Neural cell (in vitro differentiated cells): ENCODE measurements at regions not wholly inside any gene's neighbourhood (a gene's known extent, or its start where the extent isn't known, plus 50 kb on each side); places are given as distances from the start of the nearest gene placed in this dataset.

Experiments used
- H2AFZ ChIP-seq: fragments of 200-600, 300-800 bp; sonication (generic), shearing (Covaris generic); 2 replicates; pipeline ENCODE4 v1.6.0; 2014; ENCODE audit warnings: low read depth, mild to moderate bottlenecking, antibody characterized with exemption, low read length, moderate library complexity
- H3F3A ChIP-seq: fragments of 200-600 bp; shearing (Covaris generic); 2 replicates; pipeline ENCODE4 v1.6.1; 2016; ENCODE audit warnings: mild to moderate bottlenecking, moderate library complexity, mixed read lengths, antibody characterized with exemption, low read length; ENCODE audit not compliant: insufficient read depth, poor library complexity, severe bottlenecking
- H3K27ac ChIP-seq: fragments of 200-600, 300-800 bp; sonication (generic), shearing (Covaris generic); 2 replicates; pipeline ENCODE4 v1.5.1; 2014; ENCODE audit warnings: mild to moderate bottlenecking, low read length, moderate library complexity
- H3K27me3 ChIP-seq: fragments of 300-800, 200-600 bp; sonication (generic), shearing (Covaris generic); 2 replicates; pipeline ENCODE4 v1.6.0; 2014; ENCODE audit warnings: mild to moderate bottlenecking, low read depth, low read length, moderate library complexity; ENCODE audit not compliant: insufficient read depth
- H3K36me3 ChIP-seq: fragments of 300-800, 200-600 bp; sonication (generic), shearing (Covaris generic); 2 replicates; pipeline ENCODE4 v1.5.1; 2014; ENCODE audit warnings: mild to moderate bottlenecking, antibody characterized with exemption, low read length, moderate library complexity; ENCODE audit not compliant: insufficient read depth
- H3K4me2 ChIP-seq: fragments of 300-800, 200-600 bp; sonication (generic), shearing (Covaris generic); 2 replicates; pipeline ENCODE4 v1.6.0; 2014; ENCODE audit warnings: mild to moderate bottlenecking, low read length
- H3K4me3 ChIP-seq: fragments of 300-800, 200-600 bp; sonication (generic), shearing (Covaris generic); 2 replicates; pipeline ENCODE4 v1.5.1; 2014; ENCODE audit warnings: mild to moderate bottlenecking, low read length, moderate library complexity
- H3K79me2 ChIP-seq: fragments of 200-600 bp; shearing (Covaris generic); replicated peaks from 2 replicates; pipeline ENCODE4 v1.6.0; 2014; ENCODE audit warnings: mild to moderate bottlenecking, low read length, moderate library complexity; ENCODE audit not compliant: insufficient read depth
- H3K9ac ChIP-seq: fragments of 300-800, 200-600 bp; sonication (generic), shearing (Covaris generic); 2 replicates; pipeline ENCODE4 v1.6.1; 2016; ENCODE audit warnings: mild to moderate bottlenecking, low read length, mixed read lengths
- H3K9me2 ChIP-seq: fragments of 200-600 bp; shearing (Covaris generic); 2 replicates; pipeline ENCODE4 v1.6.1; 2016; ENCODE audit warnings: mild to moderate bottlenecking, low read length, mixed read lengths; ENCODE audit not compliant: insufficient read depth
- H3K9me3 ChIP-seq: fragments of 200-600, 300-800 bp; sonication (generic), shearing (Covaris generic); 2 replicates; pipeline ENCODE4 v1.6.1; 2016; ENCODE audit warnings: mild to moderate bottlenecking, mixed run types, low read length, moderate library complexity, mixed read lengths
- H4K20me1 ChIP-seq: fragments of 200-600 bp; shearing (Covaris generic); 2 replicates; pipeline ENCODE4 v1.6.1; 2016; ENCODE audit warnings: mild to moderate bottlenecking, mixed run types; ENCODE audit not compliant: insufficient read depth
- CTCF ChIP-seq: fragments of 450-650 bp; IDR thresholded peaks from 2 replicates; pipeline ENCODE4 v1.5.1; 2014; ENCODE audit warnings: antibody characterized with exemption, mild to moderate bottlenecking, moderate library complexity; ENCODE audit not compliant: poor library complexity, severe bottlenecking
- EP300 ChIP-seq: fragments of 450-650 bp; conservative IDR thresholded peaks from 2 replicates; pipeline ENCODE4 v1.6.1; 2014; ENCODE audit warnings: antibody characterized with exemption, mild to moderate bottlenecking, moderate library complexity; ENCODE audit not compliant: poor library complexity, severe bottlenecking
- EZH2 ChIP-seq: fragments of 200-600, 300-800 bp; shearing (Covaris generic), sonication (generic); IDR thresholded peaks from 2 replicates; pipeline ENCODE4 v1.6.1; 2014; ENCODE audit warnings: antibody characterized with exemption, low read length, borderline replicate concordance, mild to moderate bottlenecking; ENCODE audit not compliant: insufficient read depth, poor library complexity, severe bottlenecking
- MXI1 ChIP-seq: fragments of 450-650 bp; conservative IDR thresholded peaks from 2 replicates; pipeline ENCODE4 v1.6.1; 2014; ENCODE audit warnings: antibody characterized with exemption, mild to moderate bottlenecking; ENCODE audit not compliant: poor library complexity, severe bottlenecking
- POLR2AphosphoS5 ChIP-seq: IDR thresholded peaks from 2 replicates; pipeline ENCODE4 v1.6.1; 2012
- RAD21 ChIP-seq: fragments of 450-650 bp; conservative IDR thresholded peaks from 2 replicates; pipeline ENCODE4 v1.6.1; 2014; ENCODE audit warnings: antibody characterized with exemption, mild to moderate bottlenecking, moderate library complexity
- REST ChIP-seq: IDR thresholded peaks from 2 replicates; pipeline ENCODE4 v1.6.1; 2012; ENCODE audit warnings: borderline replicate concordance
- SMC3 ChIP-seq: fragments of 450-650 bp; conservative IDR thresholded peaks from 2 replicates; pipeline ENCODE4 v1.6.1; 2014; ENCODE audit warnings: antibody characterized with exemption, mild to moderate bottlenecking, moderate library complexity; ENCODE audit not compliant: poor library complexity
- TAF1 ChIP-seq: IDR thresholded peaks from 2 replicates; pipeline ENCODE4 v1.6.1; 2012; ENCODE audit warnings: low read depth

GRCh38 chr3:78519281-78519680 is 1248.5 kb downstream of the ROBO1 start:
- no peak overlapping the region for H3K27ac ChIP-seq
- no peaks in the 10 kb centered on the region for H3K9me2 ChIP-seq
- H4K20me1 ChIP-seq = no peaks in the 10 kb centered on the region
- H3K27me3 ChIP-seq = no peaks in the 10 kb centered on the region
- no peak overlapping the region for H2AFZ ChIP-seq
- H3K4me3 ChIP-seq = no peak overlapping the region
- no peaks in the 10 kb centered on the region for H3K36me3 ChIP-seq
- H3F3A ChIP-seq = no peaks in the 10 kb centered on the region
- H3K79me2 ChIP-seq = no peaks in the 10 kb centered on the region
- no peak overlapping the region for H3K9ac ChIP-seq
- H3K4me2 ChIP-seq = no peak overlapping the region
- TF ChIP-seq MXI1 = no peak
- no peak for TF ChIP-seq SMC3
- no peaks in the 10 kb centered on the region for H3K9me3 ChIP-seq

GRCh38 chr3:78529601-78530000 is 1238.2 kb downstream of the ROBO1 start:
- H2AFZ ChIP-seq = no peak overlapping the region
- no peaks in the 10 kb centered on the region for H3K36me3 ChIP-seq
- H3K9me2 ChIP-seq = no peaks in the 10 kb centered on the region
- no peak overlapping the region for H3K9ac ChIP-seq
- H3K79me2 ChIP-seq = no peaks in the 10 kb centered on the region
- no peak overlapping the region for H3K4me3 ChIP-seq
- H3F3A ChIP-seq = no peaks in the 10 kb centered on the region
- no peak overlapping the region for H3K27ac ChIP-seq
- TF ChIP-seq REST = no peak
- no peak for TF ChIP-seq EP300
- no peak for TF ChIP-seq EZH2
- no peak for TF ChIP-seq MXI1
- TF ChIP-seq CTCF = no peak
- no peak for TF ChIP-seq TAF1
- no peak for TF ChIP-seq POLR2AphosphoS5
- no peak for TF ChIP-seq RAD21
- TF ChIP-seq SMC3 = no peak
- H4K20me1 ChIP-seq = no peaks in the 10 kb centered on the region
- no peaks in the 10 kb centered on the region for H3K27me3 ChIP-seq
- no peak overlapping the region for H3K4me2 ChIP-seq
- no peaks in the 10 kb centered on the region for H3K9me3 ChIP-seq

- H3F3A ChIP-seq = no peaks in the 10 kb centered on the region
- no peaks in the 10 kb centered on the region for H3K36me3 ChIP-seq
- H2AFZ ChIP-seq = no peak overlapping the region
- no peaks in the 10 kb centered on the region for H3K9me3 ChIP-seq
- TF ChIP-seq CTCF (no peak), REST (no peak), EZH2 (no peak), SMC3 (no peak)
- H3K27ac ChIP-seq = no peak overlapping the region
- H3K9me2 ChIP-seq = no peaks in the 10 kb centered on the region
- H3K4me3 ChIP-seq = no peak overlapping the region
- H3K9ac ChIP-seq = no peak overlapping the region
- H3K79me2 ChIP-seq = no peaks in the 10 kb centered on the region
- no peaks in the 10 kb centered on the region for H3K27me3 ChIP-seq
- no peaks in the 10 kb centered on the region for H4K20me1 ChIP-seq
- H3K4me2 ChIP-seq = no peak overlapping the region
Observed at GRCh38 chr3:78540485-78540884, 1227.3 kb downstream of the ROBO1 start.
